SK-N-SH (cell line): ENCODE measurements at regions not wholly inside any gene's neighbourhood (a gene's known extent, or its start where the extent isn't known, plus 50 kb on each side); places are given as distances from the start of the nearest gene placed in this dataset.

Source experiments
- CTCF ChIP-seq: fragments of 200-600 bp; sonication (generic); IDR thresholded peaks from 2 replicates; pipeline ENCODE4 v1.6.1; 2017; ENCODE audit warnings: antibody characterized with exemption, mild to moderate bottlenecking, moderate library complexity
- EZH2phosphoT487 ChIP-seq: fragments of 200-600 bp; sonication (generic); IDR thresholded peaks from 2 replicates; pipeline ENCODE4 v1.6.1; 2017; ENCODE audit warnings: low read depth, mixed run types, mild to moderate bottlenecking, antibody characterized with exemption, moderate library complexity, borderline replicate concordance
- FOXM1 ChIP-seq: IDR thresholded peaks from 2 replicates; pipeline ENCODE4 v1.4.0; 2012; ENCODE audit warnings: low read depth, mild to moderate bottlenecking

DNA sequence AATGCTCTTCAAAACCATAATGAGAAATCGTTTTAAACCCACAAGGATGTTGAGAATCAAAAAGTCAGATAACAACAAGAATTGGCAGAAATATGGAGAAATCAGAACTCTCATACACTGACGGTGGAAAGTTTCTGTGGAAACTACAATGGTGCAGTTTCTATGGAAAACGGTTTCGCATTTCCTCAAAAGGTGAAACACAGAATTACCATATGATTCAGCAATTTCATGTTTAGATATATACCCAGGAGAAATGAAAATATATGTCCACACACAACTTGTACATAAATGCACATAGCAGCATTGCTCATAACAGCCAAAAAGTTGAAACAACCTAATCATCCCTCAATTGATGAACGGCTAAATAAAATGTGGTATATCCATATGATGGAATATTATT is 218.2 kb downstream of the ARL4A start:
- TF ChIP-seq FOXM1: no peak
- no peak for TF ChIP-seq EZH2phosphoT487
- no peak for TF ChIP-seq CTCF
